ENCODE measurements at regions not wholly inside any gene's neighbourhood (a gene's known extent, or its start where the extent isn't known, plus 50 kb on each side); places are given as distances from the start of the nearest gene placed in this dataset.

DNA sequence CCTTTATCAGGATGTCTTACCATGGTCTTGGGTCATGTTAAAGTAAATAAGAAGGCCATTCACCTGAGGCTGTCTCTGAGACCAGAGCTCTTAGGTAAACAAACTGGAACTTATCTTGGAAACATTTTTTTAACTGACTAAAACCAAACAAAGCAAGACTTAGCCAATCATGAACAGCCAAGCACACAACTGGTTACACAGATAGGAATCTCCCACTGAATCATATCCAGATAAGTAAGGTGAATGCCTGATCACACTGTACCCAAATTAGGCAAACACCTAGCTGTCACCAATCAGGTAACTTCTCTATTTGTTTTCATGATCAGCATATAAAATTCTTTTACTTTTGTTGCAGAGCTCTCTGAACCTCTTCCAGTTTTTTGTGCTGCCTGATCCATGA is 205.4 kb downstream of the CNTN3 start:
- no peak overlapping the region for H3K9ac ChIP-seq
- no peak overlapping the region for H3K27ac ChIP-seq
- in situ Hi-C loops (cut with MboI): no loop called here
- no peaks in the 10 kb centered on the region for H3K9me2 ChIP-seq (ENCODE audit: insufficient read depth)
- no peaks in the 10 kb centered on the region for H3K79me2 ChIP-seq (ENCODE audit: insufficient read depth)
- no peaks in the 10 kb centered on the region for H3K27me3 ChIP-seq (replicated peaks; ENCODE audit: insufficient read depth)
- H2AFZ ChIP-seq: no peak overlapping the region
- no peaks in the 10 kb centered on the region for H3K9me3 ChIP-seq (ENCODE audit: low read depth)
- TF ChIP-seq EZH2 (IDR thresholded peaks at IDR 0.05; ENCODE audit: insufficient read depth, poor library complexity, severe bottlenecking) (no peak), EZH2phosphoT487 (IDR thresholded peaks at IDR 0.05; ENCODE audit: insufficient read depth, low read depth) (no peak)
- H3K4me1 ChIP-seq (ENCODE audit: insufficient read depth): no peaks in the 10 kb centered on the region
- no peaks in the 10 kb centered on the region for H3K36me3 ChIP-seq (ENCODE audit: low read depth)
- no peak overlapping the region for H3K4me2 ChIP-seq (ENCODE audit: unreplicated experiment)
- no peak overlapping the region for H3K4me3 ChIP-seq
- H3F3A ChIP-seq (ENCODE audit: insufficient read depth): peaks cover 3% of the 10 kb centered on the region
- DNase-seq: no peak
- H4K20me1 ChIP-seq (ENCODE audit: insufficient read depth): no peaks in the 10 kb centered on the region

DNA sequence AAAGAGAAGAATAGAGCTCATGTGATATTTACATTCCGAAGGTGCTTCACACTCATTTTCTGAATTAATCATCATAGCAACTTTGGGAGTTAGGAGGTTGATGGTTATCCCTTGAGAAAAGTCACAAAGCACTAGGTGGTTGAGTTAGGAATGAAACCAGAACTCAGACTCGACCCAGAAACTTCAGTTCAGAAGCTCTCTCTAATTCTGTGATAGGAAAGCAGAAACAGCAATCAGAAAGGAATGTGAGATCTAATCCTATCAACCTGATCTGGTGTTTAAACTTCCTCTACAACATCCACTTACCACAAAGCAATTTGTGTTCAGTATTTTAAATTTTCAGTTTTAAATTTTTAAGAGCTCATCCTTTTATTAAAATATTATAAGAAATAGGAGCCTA is 211.2 kb downstream of the CNTN3 start:
- WGBS, 2 experiments (ENCODE audit: low coverage in 1 of 2, low lambda C conversion rate in 2 of 2, missing lambda C conversion rate in 2 of 2): 58 to 64% methylated on average over 2 of the region's 2 CpGs
- Histone ChIP-seq H3K9me3 (ENCODE audit: low read depth) (no peaks in the 10 kb centered on the region), H3K9ac (no peak overlapping the region), H3K4me3 (peak overlapping the region; percentile 22; the same call in 1 of the 2 replicates), H3K27me3 (replicated peaks; ENCODE audit: insufficient read depth) (no peaks in the 10 kb centered on the region), H4K20me1 (ENCODE audit: insufficient read depth) (no peaks in the 10 kb centered on the region), H3K36me3 (ENCODE audit: low read depth) (no peaks in the 10 kb centered on the region), H3K79me2 (ENCODE audit: insufficient read depth) (no peaks in the 10 kb centered on the region), H3K27ac (peak overlapping the region; percentile 10; the same call in 1 of the 2 replicates), H3F3A (ENCODE audit: insufficient read depth) (peaks cover 16% of the 10 kb centered on the region), H2AFZ (no peak overlapping the region), H3K4me2 (ENCODE audit: unreplicated experiment) (peak overlapping the region; percentile 54), H3K4me1 (ENCODE audit: insufficient read depth) (peaks cover 16% of the 10 kb centered on the region), H3K9me2 (ENCODE audit: insufficient read depth) (no peaks in the 10 kb centered on the region)
- no peak for TF ChIP-seq EZH2phosphoT487 (IDR thresholded peaks at IDR 0.05; ENCODE audit: insufficient read depth, low read depth)
- in situ Hi-C loops (cut with MboI): no loop called here
- DNase-seq: peak; percentile 32

DNA sequence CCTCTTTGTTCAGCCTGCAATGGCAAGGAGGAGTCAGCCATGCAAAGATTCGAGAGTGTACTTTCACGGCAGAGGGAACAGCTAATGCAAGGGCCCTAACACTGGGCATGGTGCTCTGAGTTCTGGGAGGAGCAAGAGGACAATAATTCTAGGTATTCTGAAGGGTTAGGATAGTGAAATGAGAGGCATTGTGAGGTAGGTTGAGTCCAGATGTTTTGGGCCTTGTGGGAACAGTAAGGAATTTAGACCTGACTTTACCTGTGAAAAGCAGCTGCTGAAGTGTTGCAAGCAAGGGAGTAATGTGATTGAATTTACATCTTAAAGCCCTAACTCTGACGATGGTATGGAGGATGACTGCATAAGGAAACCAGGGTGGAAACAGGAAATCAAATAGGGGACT is 211.6 kb downstream of the CNTN3 start:
- Histone ChIP-seq H3K9ac (no peak overlapping the region), H3K4me1 (ENCODE audit: insufficient read depth) (peaks cover 16% of the 10 kb centered on the region), H2AFZ (no peak overlapping the region), H3K9me2 (ENCODE audit: insufficient read depth) (no peaks in the 10 kb centered on the region), H3F3A (ENCODE audit: insufficient read depth) (peaks cover 16% of the 10 kb centered on the region), H3K4me3 (peak overlapping the region; percentile 22; the same call in 1 of the 2 replicates), H4K20me1 (ENCODE audit: insufficient read depth) (no peaks in the 10 kb centered on the region), H3K27ac (peak overlapping the region; percentile 10; the same call in 1 of the 2 replicates), H3K36me3 (ENCODE audit: low read depth) (no peaks in the 10 kb centered on the region), H3K79me2 (ENCODE audit: insufficient read depth) (no peaks in the 10 kb centered on the region), H3K27me3 (replicated peaks; ENCODE audit: insufficient read depth) (no peaks in the 10 kb centered on the region), H3K9me3 (ENCODE audit: low read depth) (no peaks in the 10 kb centered on the region), H3K4me2 (ENCODE audit: unreplicated experiment) (peak overlapping the region; percentile 54)
- in situ Hi-C loops (cut with MboI): no loop called here
- 65 to 67% methylated on average over 3 of the region's 3 CpGs for WGBS, 2 experiments (ENCODE audit: low coverage in 1 of 2, low lambda C conversion rate in 2 of 2, missing lambda C conversion rate in 2 of 2)
- DNase-seq: no peak
- TF ChIP-seq EZH2 (IDR thresholded peaks at IDR 0.05; ENCODE audit: insufficient read depth, poor library complexity, severe bottlenecking) (no peak), EZH2phosphoT487 (IDR thresholded peaks at IDR 0.05; ENCODE audit: insufficient read depth, low read depth) (no peak)

DNA sequence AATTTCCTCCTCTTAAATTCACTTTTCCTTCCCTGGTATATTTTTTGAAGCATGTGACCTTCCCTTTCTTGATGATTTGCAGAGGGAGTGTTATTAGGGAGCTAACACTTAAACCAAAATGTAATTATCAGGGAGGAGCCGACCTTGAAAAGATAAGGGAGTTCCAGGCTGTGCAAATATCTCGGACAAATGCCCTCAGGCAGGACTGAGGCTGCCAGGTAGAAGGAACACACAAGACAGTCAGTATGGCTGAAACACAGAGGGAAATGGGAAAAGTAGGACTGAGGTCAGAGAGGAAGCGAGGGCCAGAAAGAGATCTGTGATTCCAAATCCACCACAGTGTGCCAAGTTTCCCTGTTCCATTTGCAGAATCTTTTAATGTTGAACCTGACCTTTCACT is 221.0 kb downstream of the CNTN3 start:
- Histone ChIP-seq H3K36me3 (ENCODE audit: low read depth) (no peaks in the 10 kb centered on the region), H4K20me1 (ENCODE audit: insufficient read depth) (no peaks in the 10 kb centered on the region), H2AFZ (no peak overlapping the region), H3K27me3 (replicated peaks; ENCODE audit: insufficient read depth) (no peaks in the 10 kb centered on the region), H3K79me2 (ENCODE audit: insufficient read depth) (no peaks in the 10 kb centered on the region), H3F3A (ENCODE audit: insufficient read depth) (peaks cover 16% of the 10 kb centered on the region), H3K4me1 (ENCODE audit: insufficient read depth) (peaks cover 18% of the 10 kb centered on the region), H3K9ac (no peak overlapping the region), H3K9me2 (ENCODE audit: insufficient read depth) (no peaks in the 10 kb centered on the region), H3K27ac (no peak overlapping the region), H3K4me2 (ENCODE audit: unreplicated experiment) (no peak overlapping the region), H3K4me3 (no peak overlapping the region), H3K9me3 (ENCODE audit: low read depth) (no peaks in the 10 kb centered on the region)
- in situ Hi-C loops (cut with MboI): no loop called here
- no peak for TF ChIP-seq EZH2phosphoT487 (IDR thresholded peaks at IDR 0.05; ENCODE audit: insufficient read depth, low read depth)
- TF ChIP-seq EZH2 (IDR thresholded peaks at IDR 0.05; ENCODE audit: insufficient read depth, poor library complexity, severe bottlenecking): no peak
- 60 to 77% methylated on average over 3 of the region's 3 CpGs for WGBS, 2 experiments (ENCODE audit: low coverage in 1 of 2, low lambda C conversion rate in 2 of 2, missing lambda C conversion rate in 2 of 2)
- DNase-seq: no peak

All from GM23248 (cell line).